Peyer's patch (tissue), 4 donors: ENCODE measurements at regions not wholly inside any gene's neighbourhood (a gene's known extent, or its start where the extent isn't known, plus 50 kb on each side); places are given as distances from the start of the nearest gene placed in this dataset.
"Not testable (repeated sequence)": the region's sequence is repeated elsewhere in the genome, so short reads cannot be mapped to it uniquely, and the experiment has no call there.

ENCODE experiments used
- POLR2A ChIP-seq, 2 donors: fragments of 450-650 bp; IDR thresholded peaks; one replicate each; pipeline ENCODE4 v1.5.1; 2017; ENCODE audit warnings: antibody characterized with exemption in 2 of 2, mild to moderate bottlenecking in 2 of 2, moderate library complexity in 2 of 2
- TF ChIP-seq, protein P1 (sequence below), 6 experiments: fragments of 450-650 bp in 4 of 6; fragments of 200-600 bp in 2 of 6; sonication (generic) in 1 of 6; IDR thresholded peaks; one replicate each; pipeline ENCODE4 v1.5.1; 2017 to 2019; ENCODE audit warnings: antibody characterized with exemption in 6 of 6, mild to moderate bottlenecking in 3 of 6, moderate library complexity in 1 of 6

DNA sequence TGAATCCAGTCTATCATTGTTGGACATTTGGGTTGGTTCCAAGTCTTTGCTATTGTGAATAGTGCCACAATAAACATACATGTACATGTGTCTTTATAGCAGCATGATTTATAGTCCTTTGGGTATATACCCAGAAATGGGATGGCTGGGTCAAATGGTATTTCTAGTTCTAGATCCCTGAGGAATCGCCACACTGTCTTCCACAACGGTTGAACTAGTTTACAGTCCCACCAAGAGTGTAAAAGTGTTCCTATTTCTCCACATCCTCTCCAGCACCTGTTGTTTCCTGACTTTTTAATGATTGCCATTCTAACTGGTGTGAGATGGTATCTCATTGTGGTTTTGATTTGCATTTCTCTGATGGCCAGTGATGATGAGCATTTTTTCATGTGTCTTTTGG, 137.4 kb upstream of the DST start:
- TF ChIP-seq, protein P1, sequence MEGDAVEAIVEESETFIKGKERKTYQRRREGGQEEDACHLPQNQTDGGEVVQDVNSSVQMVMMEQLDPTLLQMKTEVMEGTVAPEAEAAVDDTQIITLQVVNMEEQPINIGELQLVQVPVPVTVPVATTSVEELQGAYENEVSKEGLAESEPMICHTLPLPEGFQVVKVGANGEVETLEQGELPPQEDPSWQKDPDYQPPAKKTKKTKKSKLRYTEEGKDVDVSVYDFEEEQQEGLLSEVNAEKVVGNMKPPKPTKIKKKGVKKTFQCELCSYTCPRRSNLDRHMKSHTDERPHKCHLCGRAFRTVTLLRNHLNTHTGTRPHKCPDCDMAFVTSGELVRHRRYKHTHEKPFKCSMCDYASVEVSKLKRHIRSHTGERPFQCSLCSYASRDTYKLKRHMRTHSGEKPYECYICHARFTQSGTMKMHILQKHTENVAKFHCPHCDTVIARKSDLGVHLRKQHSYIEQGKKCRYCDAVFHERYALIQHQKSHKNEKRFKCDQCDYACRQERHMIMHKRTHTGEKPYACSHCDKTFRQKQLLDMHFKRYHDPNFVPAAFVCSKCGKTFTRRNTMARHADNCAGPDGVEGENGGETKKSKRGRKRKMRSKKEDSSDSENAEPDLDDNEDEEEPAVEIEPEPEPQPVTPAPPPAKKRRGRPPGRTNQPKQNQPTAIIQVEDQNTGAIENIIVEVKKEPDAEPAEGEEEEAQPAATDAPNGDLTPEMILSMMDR (IDR thresholded peaks at IDR 0.05) = not testable (repeated sequence)
- TF ChIP-seq POLR2A (IDR thresholded peaks at IDR 0.05) = not testable (repeated sequence)
